Activated CD8-positive, alpha-beta memory T cell treated with anti-CD3 and anti-CD28 coated beads for 36 hours (primary cell): ENCODE measurements at regions not wholly inside any gene's neighbourhood (a gene's known extent, or its start where the extent isn't known, plus 50 kb on each side); places are given as distances from the start of the nearest gene placed in this dataset.

Experiments
- CTCF ChIA-PET: fragments of 350-600 bp; sonication (Branson Sonifier 250); formaldehyde crosslinking; loops from one replicate; lab custom pipeline; 2021; ENCODE audit warnings: antibody characterized with exemption; lab: Charles Lee
- POLR2A ChIA-PET: fragments of 350-600 bp; sonication (Branson Sonifier 250); formaldehyde crosslinking; loops from one replicate; lab custom pipeline; 2021; ENCODE audit warnings: antibody characterized with exemption; lab: Charles Lee

DNA sequence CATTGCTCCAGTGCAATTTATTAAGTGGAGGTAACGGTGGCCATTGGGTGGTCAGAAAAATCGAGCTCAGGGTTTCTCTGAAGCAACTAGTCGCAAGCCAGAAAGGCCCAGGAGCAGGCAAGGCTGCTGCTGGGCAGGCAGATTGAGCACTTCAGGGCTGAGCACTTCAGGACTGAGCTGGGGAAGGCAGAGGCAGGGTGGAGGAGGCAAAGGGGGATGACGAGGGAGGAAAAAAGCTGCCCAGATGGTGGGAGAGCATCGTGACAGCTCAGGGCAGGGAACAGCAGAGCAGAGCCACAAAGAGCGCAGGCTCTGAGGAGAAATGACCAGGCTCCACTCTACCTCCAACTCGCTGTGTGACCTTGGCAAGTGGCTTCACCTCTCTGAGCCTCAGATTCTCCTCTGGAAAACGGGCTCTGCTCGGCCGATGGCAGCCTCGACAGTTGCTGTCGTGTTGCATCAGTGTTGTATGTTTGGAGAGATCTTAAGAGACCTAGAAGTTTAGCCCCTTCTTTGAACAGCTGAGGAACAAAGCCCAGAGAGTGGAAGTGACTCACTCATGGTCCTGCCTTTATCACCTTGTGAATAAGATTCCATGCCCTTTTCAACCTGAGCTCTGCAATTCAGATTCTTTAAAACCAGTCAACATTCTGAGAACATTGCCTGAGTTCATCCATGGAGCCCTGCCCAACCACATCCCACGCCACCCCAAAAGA is 141.4 kb downstream of the SYF2 start:
- ChIA-PET CTCF (interaction anchor here (1.0 to 1.4 kb wide), 3 partner anchors 9 to 58 kb away, joined by 3 read pairs; no protein-coding TSS in a partner anchor), POLR2A (no interaction called here)

GRCh38 chr1:25089772-25090171 is 142.5 kb downstream of the SYF2 start:
- POLR2A ChIA-PET = no interaction called here
- CTCF ChIA-PET = interaction anchor here (0.7 to 1.1 kb wide), 3 partner anchors 10 to 25 kb away, joined by 3 read pairs; no protein-coding TSS in a partner anchor

- CTCF ChIA-PET = no interaction called here
- POLR2A ChIA-PET = no interaction called here
These were observed 143.4 kb downstream of the SYF2 start for GRCh38 chr1:25088946-25089345.

DNA sequence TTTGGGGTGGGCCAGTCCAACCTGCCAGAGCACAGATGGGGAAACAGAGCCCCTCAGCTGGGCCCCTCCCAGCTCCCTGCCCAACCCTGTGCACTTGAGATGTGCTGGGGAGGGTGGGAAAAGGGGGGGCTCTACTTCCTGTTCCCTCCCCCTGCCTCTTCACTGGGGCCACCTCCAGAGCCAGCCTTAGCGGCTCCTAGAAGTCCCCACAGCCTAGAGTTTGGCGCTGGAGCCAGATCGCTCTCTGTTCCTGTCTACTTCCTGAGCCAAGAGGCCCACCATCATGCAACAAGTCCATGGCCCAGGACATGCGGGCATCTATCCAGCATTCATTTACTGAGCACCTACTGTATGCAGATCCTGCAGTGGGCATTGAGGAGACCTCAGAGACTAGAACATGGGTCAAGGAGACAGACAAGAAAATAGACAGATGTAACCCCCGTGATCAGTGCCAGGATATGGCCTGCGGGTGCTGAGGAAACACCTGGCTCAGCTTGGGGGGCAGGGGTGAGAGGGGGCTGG is 144.1 kb downstream of the SYF2 start:
- CTCF ChIA-PET = interaction anchor here (0.9 kb wide), 1 partner anchor 13 kb away, joined by 4 read pairs; no protein-coding TSS in a partner anchor
- POLR2A ChIA-PET = interaction anchor here (0.9 to 1.2 kb wide), 2 partner anchors 10 to 172 kb away, joined by 3 to 4 read pairs; no protein-coding TSS in a partner anchor

GRCh38 chr1:25086518-25087079 is 145.7 kb downstream of the SYF2 start:
- ChIA-PET POLR2A (no interaction called here), CTCF (interaction anchor here (0.6 kb wide), 1 partner anchor 14 kb away, joined by 3 read pairs; no protein-coding TSS in a partner anchor)

- ChIA-PET CTCF (no interaction called here), POLR2A (no interaction called here)
These were observed 147.9 kb downstream of the SYF2 start for GRCh38 chr1:25084407-25084806.

- POLR2A ChIA-PET = interaction anchor here (0.6 kb wide), 1 partner anchor 17 kb away, joined by 3 read pairs; no protein-coding TSS in a partner anchor
These were observed 148.6 kb downstream of the SYF2 start for GRCh38 chr1:25083481-25084345.

GRCh38 chr1:25082995-25083394 is 149.3 kb downstream of the SYF2 start:
- POLR2A ChIA-PET = no interaction called here
- CTCF ChIA-PET = no interaction called here

More at GRCh38 chr1:25083481-25084345, 148.6 kb downstream of the SYF2 start:
- CTCF ChIA-PET = interaction anchor here (0.6 to 0.8 kb wide), 4 partner anchors 10 to 75 kb away, joined by 3 to 4 read pairs (median 3); no protein-coding TSS in a partner anchor

DNA sequence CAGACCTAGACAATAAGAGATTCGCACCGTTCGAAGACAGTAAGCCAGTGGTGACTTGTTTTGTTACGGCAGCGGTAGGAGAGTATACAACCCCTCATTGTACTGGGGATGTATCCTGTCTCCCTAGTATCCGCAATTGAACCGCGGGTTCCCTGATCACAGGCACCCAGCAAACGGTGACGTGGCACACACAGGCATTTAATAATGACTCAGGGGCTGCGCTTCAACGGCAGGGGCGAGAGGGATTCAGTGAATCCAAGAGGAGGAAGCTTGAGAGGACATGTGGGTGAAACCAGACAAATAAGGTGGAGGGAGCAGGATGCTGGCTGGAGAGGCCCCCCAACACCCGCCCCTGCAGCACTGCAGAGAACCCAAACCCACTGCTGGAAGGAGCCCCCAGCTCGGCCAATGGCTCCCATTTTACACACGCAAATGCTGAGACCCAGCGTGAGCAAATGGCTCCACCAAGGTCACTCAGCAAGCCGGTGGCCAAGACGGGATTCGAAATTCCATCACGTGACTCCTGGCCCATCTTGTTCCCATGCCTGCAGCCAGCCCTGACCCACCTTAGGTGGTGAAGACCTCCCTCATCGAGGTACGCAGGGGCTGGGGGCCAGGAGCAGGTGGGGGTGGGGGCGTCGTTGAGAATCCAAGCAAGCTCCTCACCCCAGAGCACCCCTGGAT is 149.9 kb downstream of the SYF2 start:
- POLR2A ChIA-PET = no interaction called here
- CTCF ChIA-PET = no interaction called here

DNA sequence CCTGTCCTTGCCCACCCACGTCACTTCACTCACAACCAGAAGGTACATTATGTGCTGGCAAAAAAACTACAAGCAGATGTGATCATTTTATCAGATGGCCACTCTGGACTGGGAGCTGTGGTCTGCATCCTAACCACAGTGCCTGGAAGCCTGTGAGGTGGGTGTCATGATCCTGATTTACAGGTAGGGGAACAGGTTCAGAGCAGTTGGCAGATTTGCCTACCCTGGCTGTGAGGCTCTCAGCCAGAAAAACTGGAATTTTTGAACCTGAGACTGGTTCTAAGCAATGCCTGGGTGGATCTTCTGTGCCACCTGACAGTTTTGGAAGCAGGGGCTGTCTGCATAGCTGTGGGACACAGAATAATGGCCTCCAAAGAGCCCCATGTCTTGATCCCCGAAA is 150.8 kb downstream of the SYF2 start:
- ChIA-PET POLR2A (no interaction called here), CTCF (no interaction called here)

- POLR2A ChIA-PET = no interaction called here
- CTCF ChIA-PET = interaction anchor here (0.5 kb wide), 1 partner anchor 73 kb away, joined by 4 read pairs; no protein-coding TSS in a partner anchor
These were observed 150.5 kb upstream of the RUNX3 start for GRCh38 chr1:25080294-25081209.

GRCh38 chr1:25079048-25079447 is 149.0 kb upstream of the RUNX3 start:
- ChIA-PET CTCF (no interaction called here), POLR2A (interaction anchor here (0.5 kb wide), 1 partner anchor 247 kb away, joined by 3 read pairs; no protein-coding TSS in a partner anchor)

DNA sequence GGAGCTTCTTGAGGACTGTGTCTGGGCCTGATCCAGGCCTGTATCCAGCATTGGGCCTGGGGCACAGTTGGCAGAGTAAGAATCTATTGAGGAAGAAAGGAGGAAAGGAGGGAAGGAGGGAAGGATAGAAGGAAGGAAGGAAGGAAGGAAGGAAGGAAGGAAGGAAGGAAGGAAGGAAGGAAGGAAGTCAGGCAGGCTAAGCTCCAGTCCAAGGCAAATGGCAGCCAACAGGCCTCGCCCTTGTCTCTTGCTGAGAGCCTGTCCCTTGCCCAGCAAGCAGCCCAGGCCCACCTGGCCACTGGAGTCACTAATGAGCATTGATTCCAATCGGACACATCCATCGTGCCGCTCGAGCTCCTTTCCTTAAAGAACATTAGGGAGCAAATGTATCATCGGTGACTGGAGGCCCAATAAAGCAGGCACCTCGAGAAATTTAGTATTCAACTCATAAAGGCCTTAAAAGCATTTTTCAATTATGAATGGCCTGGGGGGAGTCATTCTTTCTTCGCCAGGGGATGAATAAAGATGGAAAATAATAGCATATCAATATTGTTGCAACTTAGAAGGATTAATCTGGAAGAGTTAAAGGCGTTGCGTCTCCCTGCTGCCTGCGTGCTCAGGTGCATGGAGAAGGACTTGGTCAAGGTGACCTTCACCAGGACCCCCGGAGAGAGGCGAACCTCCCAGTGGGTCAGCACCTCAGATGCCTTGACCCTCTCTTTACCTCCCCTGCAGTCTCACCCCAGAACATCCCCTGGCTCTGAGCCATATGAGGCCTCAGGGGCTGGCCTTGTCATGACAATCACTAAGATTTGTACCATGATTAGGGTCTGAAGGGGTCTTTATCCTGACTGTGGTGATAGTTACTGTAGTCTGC is 144.5 kb upstream of the RUNX3 start:
- ChIA-PET CTCF (interaction anchor here (1.1 kb wide), 1 partner anchor 27 kb away, joined by 3 read pairs; no protein-coding TSS in a partner anchor), POLR2A (no interaction called here)

- POLR2A ChIA-PET = no interaction called here
- CTCF ChIA-PET = interaction anchor here (0.7 to 1.1 kb wide), 2 partner anchors 10 to 27 kb away, joined by 3 read pairs; no protein-coding TSS in a partner anchor
These were observed 143.7 kb upstream of the RUNX3 start for GRCh38 chr1:25073640-25074270.

- POLR2A ChIA-PET = no interaction called here
- CTCF ChIA-PET = interaction anchor here (0.9 to 1.0 kb wide), 2 partner anchors 29 to 34 kb away, joined by 3 read pairs; no protein-coding TSS in a partner anchor
These were observed 142.4 kb upstream of the RUNX3 start for GRCh38 chr1:25072461-25072860.

DNA sequence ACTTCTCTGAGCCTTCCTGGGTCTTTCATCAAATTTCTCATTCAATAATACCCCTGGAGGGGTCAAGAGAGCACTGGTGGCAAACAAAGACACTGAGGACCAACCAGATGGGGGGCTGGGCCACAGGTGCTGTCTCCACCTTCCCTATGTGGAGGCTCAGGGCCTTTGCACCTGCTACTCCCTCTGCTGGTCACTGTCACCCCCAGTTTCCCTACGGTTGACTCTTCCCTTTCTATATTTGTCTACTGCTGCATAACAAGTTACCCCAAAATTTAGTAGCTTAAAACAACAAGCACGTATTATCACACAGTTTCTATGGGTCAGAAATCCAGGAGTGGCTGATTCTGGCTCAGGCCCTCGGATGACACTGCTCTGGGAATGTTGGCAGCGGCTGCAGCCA is 138.8 kb upstream of the RUNX3 start:
- CTCF ChIA-PET = no interaction called here
- POLR2A ChIA-PET = no interaction called here
